Renal pelvis (tissue), 1 donor: ENCODE measurements at regions not wholly inside any gene's neighbourhood (a gene's known extent, or its start where the extent isn't known, plus 50 kb on each side); places are given as distances from the start of the nearest gene placed in this dataset.

Experiments used
- DNase-seq: peaks from one replicate; pipeline ENCODE4 v3.0.0-alpha.2; 2013

GRCh38 chr4:188554413-188554812 lies 415.2 kb downstream of the TRIML1 start:
- no peak for DNase-seq

GRCh38 chr4:188573104-188573503 lies 433.9 kb downstream of the TRIML1 start:
- DNase-seq, result no peak

GRCh38 chr4:188578657-188579056 lies 439.4 kb downstream of the TRIML1 start:
- no peak for DNase-seq

GRCh38 chr4:188596021-188596420 lies 456.8 kb downstream of the TRIML1 start:
- no peak for DNase-seq

GRCh38 chr4:188603646-188604045 lies 464.4 kb downstream of the TRIML1 start:
- no peak for DNase-seq

GRCh38 chr4:188606635-188607034 lies 467.4 kb downstream of the TRIML1 start:
- DNase-seq, result no peak

- no peak for DNase-seq
Measured at GRCh38 chr4:188611143-188611542, 471.9 kb downstream of the TRIML1 start.

GRCh38 chr4:188612659-188613058 lies 473.4 kb downstream of the TRIML1 start:
- no peak for DNase-seq

GRCh38 chr4:188613976-188614375 lies 474.7 kb downstream of the TRIML1 start:
- no peak for DNase-seq

GRCh38 chr4:188619456-188620149 lies 480.4 kb downstream of the TRIML1 start:
- no peak for DNase-seq

- DNase-seq, result no peak
Measured at GRCh38 chr4:188620608-188621007, 481.4 kb downstream of the TRIML1 start.

GRCh38 chr4:188623314-188623854 lies 484.1 kb downstream of the TRIML1 start:
- DNase-seq, result no peak

- no peak for DNase-seq
Measured at GRCh38 chr4:188624370-188624769, 485.1 kb downstream of the TRIML1 start.

- no peak for DNase-seq
Measured at GRCh38 chr4:188627892-188628291, 488.7 kb downstream of the TRIML1 start.

- no peak for DNase-seq
Measured at GRCh38 chr4:188639479-188640100, 500.3 kb downstream of the TRIML1 start.

- no peak for DNase-seq
Measured at GRCh38 chr4:188647820-188648370, 508.7 kb downstream of the TRIML1 start.

- DNase-seq, result no peak
Measured at GRCh38 chr4:188649635-188650034, 510.4 kb downstream of the TRIML1 start.

GRCh38 chr4:188650516-188650915 lies 511.3 kb downstream of the TRIML1 start:
- DNase-seq, result no peak

- no peak for DNase-seq
Measured at GRCh38 chr4:188657365-188657764, 518.1 kb downstream of the TRIML1 start.

GRCh38 chr4:188658958-188659522 lies 519.8 kb downstream of the TRIML1 start:
- DNase-seq, result no peak

GRCh38 chr4:188660796-188661195 lies 521.6 kb downstream of the TRIML1 start:
- DNase-seq, result no peak

- DNase-seq, result no peak
Measured at GRCh38 chr4:188661502-188661901, 522.3 kb downstream of the TRIML1 start.

- no peak for DNase-seq
Measured at GRCh38 chr4:188663369-188663768, 524.1 kb downstream of the TRIML1 start.
